Endothelial cell of umbilical vein (primary cell): ENCODE measurements at regions not wholly inside any gene's neighbourhood (a gene's known extent, or its start where the extent isn't known, plus 50 kb on each side); places are given as distances from the start of the nearest gene placed in this dataset.

Source experiments
- BruUV-seq: library from RNA; stranded (reverse); fragments of 400-500 nt; replicated peaks from 2 replicates; lab custom pipeline; 2021; lab: Mats Ljungman, UMichigan
- CTCF ChIA-PET: fragments of 300-600, 350-600 bp; sonication (Branson Sonifier 250); formaldehyde crosslinking; loops from one replicate; lab custom pipeline; 2021; ENCODE audit warnings: antibody characterized with exemption, inconsistent platforms; lab: Charles Lee
- POLR2A ChIA-PET: fragments of 300-600, 350-600 bp; sonication (Branson Sonifier 250); formaldehyde crosslinking; loops from one replicate; lab custom pipeline; 2021; ENCODE audit warnings: antibody characterized with exemption, inconsistent platforms; lab: Charles Lee
- DNase-seq: peaks from one replicate; pipeline ENCODE4 v3.0.0-alpha.2; 2011; ENCODE audit warnings: low read depth, low spot score
- FAIRE-seq: peaks from 2 replicates; lab custom pipeline; 2011; peaks lifted over from hg19 to GRCh38; lab: Jason Lieb, UNC
- H2AFZ ChIP-seq: 2 replicates; pipeline ENCODE4 v1.6.0; 2012; ENCODE audit warnings: low read depth, low read length, control low read depth, inconsistent platforms
- H3K27ac ChIP-seq: 2 replicates; pipeline ENCODE4 v1.5.1; 2011; ENCODE audit warnings: low read depth, mild to moderate bottlenecking, control low read depth, low read length, moderate library complexity; ENCODE audit not compliant: insufficient read depth
- H3K27me3 ChIP-seq, 2 experiments: 2 replicates each; pipeline versions ENCODE4 v1.6.0 to v1.6.1; 2011; ENCODE audit warnings: low read length in 2 of 2, mixed read lengths in 1 of 2; ENCODE audit not compliant: control insufficient read depth in 2 of 2, insufficient read depth in 2 of 2
- H3K36me3 ChIP-seq, 2 experiments: 2 replicates in 1 of 2; 3 replicates in 1 of 2; pipeline ENCODE4 v1.5.1; 2011; ENCODE audit warnings: low read length in 2 of 2, mild to moderate bottlenecking in 1 of 2, moderate library complexity in 1 of 2; ENCODE audit not compliant: control insufficient read depth in 2 of 2, insufficient read depth in 2 of 2; ENCODE audit errors: extremely low read depth in 1 of 2
- H3K4me1 ChIP-seq: 3 replicates; pipeline ENCODE4 v1.5.1; 2011; ENCODE audit warnings: mild to moderate bottlenecking, low read length; ENCODE audit not compliant: control insufficient read depth, insufficient read depth; ENCODE audit errors: extremely low read depth
- H3K4me2 ChIP-seq: 2 replicates; pipeline ENCODE4 v1.6.1; 2011; ENCODE audit warnings: low read length, control low read depth, mixed read lengths; ENCODE audit not compliant: insufficient read depth
- H3K4me3 ChIP-seq, 3 experiments: fragments of 200-600 bp in 1 of 3; sonication (generic), shearing (Covaris generic) in 1 of 3; replicated peaks in 1 of 3; 2 replicates each; pipeline ENCODE4 v1.5.1; 2011 to 2016; ENCODE audit warnings: control low read depth in 3 of 3, low read length in 3 of 3, mild to moderate bottlenecking in 2 of 3, inconsistent platforms in 1 of 3, low read depth in 1 of 3, moderate library complexity in 1 of 3; ENCODE audit not compliant: insufficient read depth in 1 of 3
- H3K79me2 ChIP-seq: 2 replicates; pipeline ENCODE4 v1.6.0; 2012; ENCODE audit warnings: low read length, inconsistent platforms; ENCODE audit not compliant: control insufficient read depth, insufficient read depth
- H3K9ac ChIP-seq: replicated peaks from 2 replicates; pipeline ENCODE3; 2011; ENCODE audit warnings: low read length, control low read depth; ENCODE audit not compliant: insufficient read depth; ENCODE audit errors: extremely low read depth
- H3K9me1 ChIP-seq: replicated peaks from 3 replicates; pipeline ENCODE4 v1.6.0; 2011; ENCODE audit warnings: mild to moderate bottlenecking, low read length; ENCODE audit not compliant: control insufficient read depth, insufficient read depth; ENCODE audit errors: extremely low read depth
- H3K9me3 ChIP-seq: replicated peaks from 2 replicates; pipeline ENCODE4 v1.5.1; 2012; ENCODE audit warnings: low read length, inconsistent platforms; ENCODE audit not compliant: control insufficient read depth, insufficient read depth
- H4K20me1 ChIP-seq: replicated peaks from 2 replicates; pipeline ENCODE3; 2011; ENCODE audit warnings: mild to moderate bottlenecking, low read length; ENCODE audit not compliant: control insufficient read depth, insufficient read depth; ENCODE audit errors: extremely low read depth
- CTCF ChIP-seq, 2 donors: IDR thresholded peaks; 1 replicate in 1 of 2; 2 replicates in 1 of 2; pipeline ENCODE4 v1.5.1; 2011; ENCODE audit warnings: low read length in 2 of 2, mild to moderate bottlenecking in 2 of 2, moderate library complexity in 2 of 2, control low read depth in 1 of 2, inconsistent platforms in 1 of 2, low read depth in 1 of 2; ENCODE audit not compliant: insufficient read depth in 1 of 2; ENCODE audit errors: extremely low read depth in 1 of 2
- EZH2 ChIP-seq: IDR thresholded peaks from 2 replicates; pipeline ENCODE4 v1.6.1; 2012; ENCODE audit warnings: borderline replicate concordance, low read depth, mild to moderate bottlenecking, moderate library complexity, low read length, inconsistent platforms; ENCODE audit not compliant: severe bottlenecking
- FOS ChIP-seq: IDR thresholded peaks from 2 replicates; pipeline ENCODE4 v1.6.1; 2011; ENCODE audit warnings: mild to moderate bottlenecking, low read length, moderate library complexity, borderline replicate concordance; ENCODE audit not compliant: insufficient read depth
- GATA2 ChIP-seq: IDR thresholded peaks from 2 replicates; pipeline ENCODE4 v1.7.0; 2011; ENCODE audit warnings: low read depth, mild to moderate bottlenecking, moderate library complexity, mixed read lengths, low read length; ENCODE audit not compliant: insufficient read length, insufficient read depth
- JUN ChIP-seq: IDR thresholded peaks from 2 replicates; pipeline ENCODE4 v1.6.1; 2011; ENCODE audit warnings: borderline replicate concordance, low read depth; ENCODE audit not compliant: insufficient read length, insufficient read depth
- MAX ChIP-seq: IDR thresholded peaks from 2 replicates; pipeline ENCODE4 v1.6.1; 2011; ENCODE audit not compliant: insufficient read depth, insufficient read length
- MYC ChIP-seq: IDR thresholded peaks from one replicate; pipeline ENCODE4 v1.6.1; 2011; ENCODE audit warnings: mild to moderate bottlenecking, low read depth, low read length
- POLR2A ChIP-seq: IDR thresholded peaks from 2 replicates; pipeline ENCODE4 v1.6.1; 2012; ENCODE audit warnings: low read depth, mild to moderate bottlenecking, control low read depth, low read length
- POLR2AphosphoS5 ChIP-seq: IDR thresholded peaks from 2 replicates; pipeline ENCODE4 v1.6.1; 2012; ENCODE audit warnings: low read depth, mild to moderate bottlenecking, control low read depth, low read length, moderate library complexity; ENCODE audit not compliant: insufficient read depth
- dilution Hi-C: fragments of 300-500 bp; cut with MboI; formaldehyde crosslinking; loops from one replicate; pipeline ENCODE4 v1.15.0; 2019; ENCODE audit warnings: low sequenced_read_pairs; ENCODE audit not compliant: extremely low pct_ligation_motif_present
- intact Hi-C: fragments of 100-400 bp; cut with micrococcal nuclease; formaldehyde crosslinking; loops from one replicate; pipeline ENCODE4 v1.10.0; 2022

GRCh38 chr3:20832963-20833362, 647.0 kb upstream of the SGO1 start:
- POLR2A ChIA-PET, result no interaction called here
- DNase-seq (no peak), FAIRE-seq (no peak)
- H3K9ac ChIP-seq, result no peak overlapping the region
- H3K27me3 ChIP-seq, result no peaks in the 10 kb centered on the region
- H3K9me3 ChIP-seq, result no peaks in the 10 kb centered on the region
- H4K20me1 ChIP-seq, result no peaks in the 10 kb centered on the region
- no peak overlapping the region for H2AFZ ChIP-seq
- H3K27ac ChIP-seq, result no peak overlapping the region
- H3K4me1 ChIP-seq, result no peaks in the 10 kb centered on the region
- H3K4me3 ChIP-seq, result no peak overlapping the region
- H3K4me2 ChIP-seq, result no peak overlapping the region
- no peaks in the 10 kb centered on the region for H3K9me1 ChIP-seq
- CTCF ChIA-PET, result no interaction called here
- H3K36me3 ChIP-seq, result no peaks in the 10 kb centered on the region
- intact Hi-C loops, result no loop called here
- TF ChIP-seq MAX (no peak), MYC (no peak), GATA2 (no peak), JUN (no peak), POLR2AphosphoS5 (no peak), CTCF (IDR thresholded peaks at IDR 0.05; ENCODE audit: extremely low read depth in 1 of 2, insufficient read depth in 1 of 2, low read depth in 1 of 2, low read length in 2 of 2) (no peak), EZH2 (no peak), POLR2A (no peak), FOS (no peak)
- H3K79me2 ChIP-seq, result no peaks in the 10 kb centered on the region
- no TSS peak for BruUV-seq
- dilution Hi-C loops, result no loop called here
